ENCODE measurements at regions not wholly inside any gene's neighbourhood (a gene's known extent, or its start where the extent isn't known, plus 50 kb on each side); places are given as distances from the start of the nearest gene placed in this dataset.
A peak's percentile ranks its signal among the peaks of the same experiment; 100 is the strongest.
"Not testable (repeated sequence)": the region's sequence is repeated elsewhere in the genome, so short reads cannot be mapped to it uniquely, and the experiment has no call there.

DNA sequence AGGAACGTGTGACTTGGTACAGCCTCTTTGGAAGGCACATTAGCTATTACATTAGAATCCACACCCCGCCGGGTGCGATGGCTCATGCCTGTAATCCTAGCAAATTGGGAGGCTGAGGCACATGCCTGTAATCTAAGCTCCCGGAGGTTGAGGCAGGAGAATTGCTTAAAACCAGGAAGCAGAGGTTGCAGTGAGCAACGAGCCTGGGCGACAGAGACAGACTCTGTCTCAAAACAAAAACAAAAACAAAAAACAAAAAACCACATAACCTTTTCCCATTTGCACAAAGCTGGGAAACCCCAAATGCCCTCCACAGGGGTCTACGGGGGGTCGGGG lies 82.7 kb upstream of the METTL9 start:
- DNase-seq (ENCODE audit: low spot score): not testable (repeated sequence)

DNA sequence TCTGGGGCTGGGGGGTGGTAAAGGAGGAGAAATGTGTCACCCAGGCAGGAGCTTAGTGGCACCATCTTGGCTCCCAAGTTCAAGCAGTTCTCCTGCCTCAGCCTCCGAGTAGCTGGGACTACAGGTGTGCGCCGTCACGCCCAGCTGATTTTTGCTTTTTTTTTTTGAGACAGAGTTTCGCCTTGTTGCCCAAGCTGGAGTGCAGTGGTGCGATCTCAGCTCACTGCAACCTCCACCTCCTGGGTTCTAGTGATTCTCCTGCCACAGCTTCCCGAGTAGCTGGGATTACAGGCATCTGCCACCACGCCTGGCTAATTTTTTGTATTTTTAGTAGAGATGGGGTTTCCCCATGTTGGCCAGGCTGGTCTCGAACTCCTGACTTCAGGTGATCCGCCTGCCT lies 82.1 kb upstream of the METTL9 start:
- DNase-seq (ENCODE audit: low spot score): not testable (repeated sequence)

DNA sequence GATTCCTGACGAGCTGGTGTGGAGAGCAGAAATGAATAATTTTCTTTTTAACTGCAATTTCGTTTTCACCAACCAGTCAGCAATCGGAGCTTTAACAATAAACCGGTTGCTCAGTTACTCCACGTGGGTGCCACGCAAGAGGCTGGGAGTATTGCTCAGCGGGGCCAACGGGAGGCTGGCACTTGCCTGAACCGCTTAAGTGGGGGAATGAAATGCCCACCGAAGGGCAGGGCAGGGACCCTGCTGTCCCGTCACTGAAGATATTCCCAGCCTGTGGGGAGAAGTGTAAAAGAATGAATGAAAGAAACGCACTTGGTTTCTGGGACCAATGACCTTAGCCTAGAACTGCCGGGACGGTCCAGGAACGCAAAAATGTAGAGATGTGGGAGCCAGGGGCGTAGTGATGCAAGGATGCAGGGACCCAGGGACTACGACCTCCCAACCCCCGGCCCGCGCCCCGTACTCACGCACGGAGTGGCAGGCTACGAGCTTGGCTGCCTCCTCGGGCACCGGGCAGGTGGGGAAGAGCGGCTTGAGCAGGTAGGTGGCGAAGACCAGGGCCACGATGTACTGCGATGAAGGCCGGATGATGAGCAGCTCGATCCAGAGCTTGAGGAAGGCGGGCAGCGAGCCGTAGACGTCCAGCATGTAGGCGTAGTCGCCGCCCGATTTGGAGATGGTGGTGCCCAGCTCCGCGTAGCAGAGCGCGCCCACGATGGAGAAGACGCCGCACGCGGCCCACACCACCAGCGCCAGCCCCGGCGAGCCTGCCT lies 79.8 kb upstream of the METTL9 start:
- DNase-seq (ENCODE audit: low spot score): not testable (repeated sequence)

DNA sequence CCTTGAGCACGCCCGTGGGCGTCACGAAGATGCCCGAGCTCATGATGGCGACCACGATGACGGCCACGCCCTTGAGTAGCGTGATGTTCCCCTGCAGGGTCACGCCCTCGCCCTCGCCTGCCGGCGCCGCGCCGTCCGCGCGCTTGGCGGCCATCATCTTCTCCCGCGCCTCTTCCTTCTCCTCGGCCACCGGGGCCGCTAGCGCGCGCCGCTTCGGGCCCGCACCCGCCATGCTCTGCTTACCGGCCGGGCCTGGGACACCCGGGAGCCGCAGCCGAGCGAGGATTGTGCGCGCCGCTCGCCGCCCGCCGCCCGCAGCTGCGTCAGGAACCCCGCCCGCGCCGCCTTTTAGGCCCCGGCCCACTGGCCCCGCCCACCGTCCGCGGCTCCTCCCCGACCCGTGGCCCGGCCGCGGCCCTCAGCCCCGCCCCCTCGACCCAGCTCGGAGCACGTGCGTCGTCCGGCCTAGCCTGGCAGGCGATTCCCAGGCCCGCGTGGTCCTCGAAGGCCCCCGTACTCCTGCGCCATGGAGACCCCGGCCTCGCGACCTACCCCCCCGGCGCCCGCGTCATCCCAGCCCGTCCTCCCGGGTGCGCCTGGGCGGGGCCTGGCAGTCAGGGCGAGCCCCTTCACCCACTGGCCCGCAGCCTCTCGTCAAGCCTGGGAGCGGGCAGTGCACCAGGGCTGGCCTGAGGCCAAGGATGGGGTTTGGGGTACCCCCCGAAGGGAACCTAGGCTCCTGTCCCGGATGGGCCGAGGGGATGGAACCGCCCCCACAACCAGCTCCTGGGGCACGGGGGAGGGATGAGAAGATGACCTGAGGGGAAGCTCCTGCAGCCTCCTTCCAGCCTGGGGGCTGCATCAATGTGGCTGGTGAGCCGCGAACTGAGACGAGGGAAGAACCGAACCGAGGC lies 79.0 kb upstream of the METTL9 start:
- peak; percentile 97 for DNase-seq (ENCODE audit: low spot score)

DNA sequence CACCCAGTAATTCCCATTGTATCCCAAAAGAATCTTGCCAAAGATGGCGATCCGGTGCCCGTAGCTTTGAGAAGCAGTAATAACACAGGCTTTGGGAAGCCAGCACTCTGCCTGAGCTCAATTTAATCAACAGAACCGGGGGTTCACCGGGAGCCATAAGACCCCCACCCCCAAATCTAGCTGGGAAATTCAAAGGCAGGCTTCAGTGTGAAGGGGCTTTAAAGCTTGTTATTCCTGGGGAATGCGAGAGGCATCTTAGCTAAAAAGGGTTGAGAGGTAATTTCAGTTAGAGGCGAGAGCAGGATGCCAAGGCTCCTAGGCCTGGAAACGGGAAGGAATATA lies 78.4 kb upstream of the METTL9 start:
- not testable (repeated sequence) for DNase-seq (ENCODE audit: low spot score)

DNA sequence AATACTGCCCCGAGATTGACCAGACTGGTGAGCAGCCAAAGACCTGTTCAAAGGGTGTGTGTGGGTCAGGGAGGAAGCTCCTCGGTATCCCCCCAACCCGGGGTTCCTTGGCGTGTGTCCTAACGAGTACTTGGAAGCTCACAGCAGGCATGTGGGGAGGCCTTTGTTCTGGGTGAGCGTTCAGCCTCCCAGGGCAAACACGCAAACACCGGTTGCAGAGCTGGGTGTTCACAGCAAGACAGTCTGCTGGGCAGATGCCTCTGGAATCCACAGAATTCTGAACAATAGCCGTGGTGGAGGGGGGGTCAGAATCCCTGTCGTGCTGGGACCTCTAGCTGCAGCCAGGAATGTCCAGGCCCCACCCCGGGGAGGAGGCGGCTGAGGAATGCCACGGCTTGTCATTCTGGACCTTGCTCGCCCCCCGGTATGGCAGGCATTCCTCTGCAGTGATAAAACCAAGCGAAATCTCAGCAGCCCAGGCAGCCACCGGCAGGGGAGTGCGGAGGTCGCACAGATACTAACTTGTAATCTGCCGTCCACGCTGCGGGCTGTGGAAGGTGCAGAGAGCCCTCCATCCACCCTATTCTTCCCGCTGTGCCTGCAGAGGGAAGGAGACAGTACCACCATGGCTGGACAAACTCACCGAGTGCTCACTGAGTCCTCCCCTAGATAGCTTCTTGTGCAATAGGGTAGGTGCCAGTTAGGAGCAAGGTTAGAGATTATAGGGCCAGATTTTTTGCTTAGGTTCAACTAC lies 77.8 kb upstream of the METTL9 start:
- peak; percentile 62 for DNase-seq (ENCODE audit: low spot score)

DNA sequence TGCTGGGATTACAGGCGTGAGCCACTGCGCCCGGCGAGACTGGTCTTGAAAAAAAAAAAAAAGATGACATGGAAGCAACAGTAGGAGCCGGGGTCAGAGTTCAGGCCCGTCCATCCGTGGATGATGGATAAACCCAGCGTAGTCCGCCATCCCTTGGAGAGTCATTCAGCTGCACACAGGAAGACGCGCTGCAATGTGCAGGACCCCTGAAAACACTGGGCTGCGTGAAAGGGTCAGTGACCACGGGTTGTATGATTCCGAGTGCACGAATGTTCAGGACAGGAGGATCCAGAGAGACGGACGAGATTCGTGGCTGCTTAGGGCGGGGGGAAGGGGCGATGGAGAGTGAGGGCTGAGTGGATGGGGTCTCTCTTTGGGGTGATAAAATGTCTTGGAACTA lies 76.5 kb upstream of the METTL9 start:
- DNase-seq (ENCODE audit: low spot score): not testable (repeated sequence)

DNA sequence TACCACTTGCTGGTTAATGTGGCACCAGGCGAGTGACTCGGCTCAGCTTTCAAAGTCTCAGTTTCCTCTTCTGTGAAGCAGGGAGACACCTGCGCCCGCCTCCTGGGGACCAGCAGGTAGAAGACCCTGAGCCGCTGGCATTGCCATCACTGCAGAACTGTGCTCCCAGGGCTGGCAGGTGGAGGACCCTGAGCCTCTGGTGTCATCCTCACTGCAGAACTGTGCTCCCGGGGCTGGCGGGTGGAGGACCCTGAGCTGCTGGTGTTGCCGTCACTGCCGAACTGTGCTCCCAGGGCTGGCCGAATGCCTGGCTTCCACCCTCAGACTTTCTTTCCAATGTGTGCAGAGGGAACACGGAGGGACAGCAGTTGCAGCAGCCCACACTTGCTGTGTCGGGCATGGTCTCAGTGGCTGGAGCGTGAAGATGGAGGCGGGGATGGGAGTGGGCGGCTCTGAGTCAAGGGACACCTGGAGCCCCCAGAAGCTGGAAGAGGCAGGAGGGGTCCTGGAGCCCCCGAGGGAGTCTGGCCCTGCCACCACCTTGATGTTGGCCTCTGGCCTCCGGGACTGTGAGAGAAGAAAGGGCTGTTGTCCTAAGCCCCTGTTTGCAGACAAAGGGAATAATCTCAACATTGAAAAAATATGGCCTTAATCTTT lies 75.8 kb upstream of the METTL9 start:
- no peak for DNase-seq (ENCODE audit: low spot score)

DNA sequence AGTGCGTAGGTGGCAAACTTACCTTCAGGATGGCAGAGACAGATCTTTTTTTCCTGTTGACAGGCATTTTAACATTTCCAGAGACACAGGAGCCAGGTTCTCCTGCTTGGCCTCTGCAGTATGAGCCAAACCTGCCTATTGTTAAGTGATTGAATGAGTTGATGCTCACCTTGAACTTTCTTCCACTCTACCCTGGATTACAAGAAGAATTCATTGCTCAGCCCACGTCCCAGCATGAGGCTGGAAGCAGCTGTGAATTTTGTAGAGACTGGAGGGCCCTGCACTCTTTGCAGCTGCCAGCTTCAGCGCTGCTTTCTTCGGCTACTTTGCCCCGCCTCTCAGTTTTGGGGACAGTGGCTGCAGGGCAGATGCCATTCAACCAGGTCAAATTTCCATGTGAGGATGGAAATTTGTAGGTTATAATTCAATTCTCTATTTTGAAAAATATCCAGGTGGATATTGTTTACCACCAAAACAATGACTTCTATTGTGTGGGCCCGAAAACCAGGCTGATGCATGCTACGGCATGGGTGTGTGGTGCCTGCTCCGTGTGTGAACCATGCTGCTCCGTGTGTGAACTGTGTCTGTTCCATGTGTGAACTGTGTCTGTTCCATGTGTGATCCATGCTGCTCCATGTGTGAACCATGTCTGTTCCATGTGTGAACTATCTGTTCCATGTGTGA lies 75.2 kb upstream of the METTL9 start:
- DNase-seq (ENCODE audit: low spot score): no peak

DNA sequence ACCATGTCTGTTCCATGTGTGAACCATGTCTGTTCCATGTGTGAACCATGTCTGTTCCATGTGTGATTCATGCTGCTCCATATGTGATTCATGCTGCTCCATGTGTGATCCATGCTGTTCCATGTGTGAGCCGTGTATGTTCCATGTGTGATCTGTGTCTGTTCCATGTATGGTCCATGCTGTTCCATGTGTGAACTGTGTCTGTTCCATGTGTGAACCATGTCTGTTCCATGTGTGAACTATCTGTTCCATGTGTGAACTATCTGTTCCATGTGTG lies 74.7 kb upstream of the METTL9 start:
- DNase-seq (ENCODE audit: low spot score): not testable (repeated sequence)

DNA sequence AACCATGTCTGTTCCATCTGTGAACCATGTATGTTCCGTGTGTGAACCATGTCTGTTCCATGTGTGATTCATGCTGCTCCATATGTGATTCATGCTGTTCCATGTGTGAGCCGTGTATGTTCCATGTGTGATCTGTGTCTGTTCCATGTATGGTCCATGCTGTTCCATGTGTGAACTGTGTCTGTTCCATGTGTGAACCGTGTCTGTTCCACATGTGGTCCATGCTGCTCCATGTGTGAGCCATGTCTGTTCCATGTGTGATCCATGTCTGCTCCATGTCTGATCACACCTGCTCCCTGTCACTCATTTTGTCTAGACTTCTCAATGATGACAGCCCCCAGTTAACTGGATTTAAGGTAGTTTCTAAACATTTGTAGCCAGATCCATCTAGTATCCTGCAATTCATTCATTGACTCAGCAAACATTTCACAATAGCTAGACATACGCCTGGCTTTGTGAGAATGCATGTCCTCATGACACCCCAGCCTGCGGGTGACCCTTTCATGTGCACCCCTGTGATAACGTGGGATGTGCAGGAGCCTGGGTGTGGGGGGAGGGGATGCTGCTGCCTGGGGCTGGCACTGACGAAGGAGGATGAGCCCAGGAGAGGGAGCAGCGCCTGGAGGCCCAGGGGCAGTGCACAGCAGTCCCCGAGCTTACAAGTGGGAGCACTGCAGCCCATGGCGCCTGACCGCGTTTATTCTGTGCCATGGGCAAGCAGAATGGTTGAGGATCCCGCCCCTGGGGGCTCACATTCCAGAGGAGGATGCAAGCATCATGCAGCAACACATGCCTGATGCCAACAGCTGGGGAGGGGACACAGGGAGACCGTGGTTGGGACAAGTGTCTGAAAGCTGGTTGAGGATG lies 74.1 kb upstream of the METTL9 start:
- peak; percentile 30 for DNase-seq (ENCODE audit: low spot score)

DNA sequence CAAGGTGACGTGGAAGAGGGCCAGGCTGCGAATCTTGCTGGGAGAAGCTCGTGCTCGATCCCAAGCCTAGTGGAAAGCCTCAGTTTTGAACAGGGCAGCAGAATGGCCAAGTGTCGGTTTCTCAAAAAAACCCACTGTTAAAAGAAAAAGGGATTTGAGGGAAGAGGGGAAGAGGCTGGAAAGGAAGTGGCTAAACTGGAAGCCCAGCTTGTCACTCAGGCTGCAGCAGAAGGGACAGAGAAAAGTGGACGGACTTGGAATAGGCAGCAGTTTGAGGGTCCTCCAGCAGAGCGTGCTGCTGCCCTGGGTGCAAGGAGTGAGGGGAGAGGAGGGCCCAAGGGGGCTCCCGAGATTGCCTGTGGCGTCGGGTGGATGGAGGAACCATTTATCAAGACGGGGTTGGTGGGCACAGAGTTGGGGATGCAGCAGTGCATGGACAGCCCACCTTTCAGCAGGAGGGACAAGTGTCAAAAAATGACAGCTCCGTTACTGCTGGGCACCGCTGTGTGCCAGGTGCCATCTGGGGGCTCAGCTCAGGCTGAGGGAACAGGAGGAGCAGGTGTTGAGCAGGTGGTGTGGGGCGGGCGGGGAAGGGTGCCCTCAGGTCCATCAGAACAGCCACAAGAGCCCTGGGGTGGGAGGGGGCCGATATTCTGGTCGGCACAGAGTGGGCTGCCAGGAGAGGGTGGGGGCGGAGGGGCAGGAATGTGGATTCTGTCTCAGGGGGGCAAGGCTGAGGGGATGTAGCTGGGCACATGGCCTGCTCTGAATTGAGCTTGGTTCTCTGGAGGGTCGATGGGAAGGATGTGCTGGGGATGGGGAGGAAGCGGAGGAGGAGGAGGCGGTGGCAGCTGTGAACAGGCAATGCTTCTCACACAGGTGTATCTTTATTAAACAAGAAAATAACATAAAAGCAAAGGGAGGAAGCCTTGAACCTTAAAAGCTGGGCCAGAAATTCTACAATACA lies 73.1 kb upstream of the METTL9 start:
- not testable (repeated sequence) for DNase-seq (ENCODE audit: low spot score)

DNA sequence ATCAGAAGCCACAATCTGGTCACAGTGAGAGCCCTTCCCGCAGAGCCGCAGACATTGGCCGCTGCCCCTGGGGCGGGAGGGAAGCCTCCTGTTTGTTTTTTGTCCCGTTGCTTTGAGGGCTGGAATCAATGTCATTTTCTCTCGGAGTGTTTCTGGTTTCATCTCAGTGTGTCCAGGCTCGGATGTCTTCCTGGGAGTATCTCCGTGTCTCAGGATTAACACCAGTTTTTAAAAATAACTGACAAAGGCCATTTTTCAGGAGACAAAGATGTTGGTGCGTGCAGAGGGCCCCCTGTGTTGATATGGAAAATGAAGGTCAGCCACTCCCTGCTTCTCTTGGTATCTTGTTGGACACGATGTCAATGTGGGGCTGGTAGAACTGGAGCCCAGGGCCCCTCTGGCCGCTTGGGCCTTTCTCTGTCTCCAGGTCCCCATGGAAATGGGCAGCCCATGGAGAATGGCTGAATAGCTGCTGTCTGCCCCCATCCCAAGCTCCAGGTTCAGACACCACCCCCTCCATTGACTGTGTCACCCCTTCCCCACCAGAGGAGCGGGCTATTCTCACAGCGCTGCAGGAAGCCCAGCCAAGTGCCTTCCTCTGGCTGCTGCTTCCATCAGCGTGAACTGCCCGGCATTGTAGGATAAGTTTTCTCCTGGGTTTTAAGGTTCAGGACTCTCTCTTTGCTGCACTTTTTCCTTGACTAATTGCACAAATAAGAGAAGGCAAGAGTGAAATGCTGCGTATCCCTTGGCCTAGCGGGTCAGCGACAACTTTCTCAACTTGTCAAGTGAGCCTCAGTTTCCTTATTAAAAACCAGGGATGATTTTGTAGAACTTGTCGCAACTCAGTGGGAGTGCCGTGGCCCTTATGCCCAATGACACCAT lies 72.2 kb upstream of the METTL9 start:
- DNase-seq (ENCODE audit: low spot score): no peak

DNA sequence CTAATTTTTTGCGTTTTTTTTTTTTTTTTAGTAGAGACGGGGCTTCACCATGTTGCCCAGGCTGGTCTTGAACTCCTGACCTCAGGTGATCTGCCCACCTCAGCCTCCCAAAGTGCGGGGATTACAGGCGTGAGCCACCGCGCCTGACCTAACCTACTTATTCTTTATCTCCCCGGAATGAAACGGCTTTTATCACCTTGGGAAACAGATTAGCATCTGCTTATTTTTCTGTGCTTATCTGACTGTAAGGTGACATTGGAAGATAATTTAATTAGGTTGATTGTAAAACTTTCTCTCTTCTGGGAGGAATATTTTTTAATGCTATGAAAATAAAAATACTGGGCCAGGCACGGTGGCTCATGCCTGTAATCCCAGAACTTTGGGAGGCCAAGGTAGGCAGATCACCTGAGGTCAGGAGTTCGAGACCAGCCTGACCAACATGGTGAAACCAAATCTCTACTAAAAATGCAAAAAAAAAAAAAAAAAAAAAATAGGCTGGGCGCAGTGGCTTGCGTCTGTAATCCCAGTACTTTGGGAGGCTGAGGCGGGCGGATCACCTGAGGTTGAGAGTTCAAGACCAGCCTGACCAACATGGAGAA lies 70.2 kb upstream of the METTL9 start:
- not testable (repeated sequence) for DNase-seq (ENCODE audit: low spot score)

DNA sequence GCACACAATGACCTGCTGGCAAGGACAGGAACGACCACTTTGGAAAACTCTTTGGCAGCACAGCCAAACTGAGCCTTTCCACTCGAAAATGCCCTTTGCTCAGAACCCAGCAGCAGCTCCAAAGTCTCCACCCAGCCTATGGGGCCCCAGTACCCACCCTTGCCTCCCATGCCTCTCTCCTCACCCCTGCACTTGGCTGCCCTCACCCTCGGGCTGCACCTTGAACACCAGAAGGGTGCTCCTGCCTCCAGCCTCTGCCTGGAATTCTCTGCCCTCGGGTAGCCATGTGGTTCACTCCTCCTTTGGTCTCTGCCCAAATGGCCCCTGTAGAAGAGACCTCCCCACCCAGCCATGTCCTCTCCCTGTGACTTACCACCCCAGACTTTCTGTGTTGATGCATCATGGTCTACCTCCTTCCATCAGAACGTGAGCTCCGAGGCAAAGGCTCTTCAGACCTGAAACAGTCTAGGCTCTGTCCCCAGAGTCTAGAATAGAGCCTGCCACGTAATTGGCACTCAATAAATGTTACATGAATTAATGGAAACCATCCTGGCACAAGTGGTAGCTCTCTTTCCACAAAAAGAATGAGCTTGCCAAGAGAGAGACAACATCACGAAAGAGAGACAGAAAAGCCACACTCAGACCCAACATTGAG lies 68.5 kb upstream of the METTL9 start:
- DNase-seq (ENCODE audit: low spot score): not testable (repeated sequence)

DNA sequence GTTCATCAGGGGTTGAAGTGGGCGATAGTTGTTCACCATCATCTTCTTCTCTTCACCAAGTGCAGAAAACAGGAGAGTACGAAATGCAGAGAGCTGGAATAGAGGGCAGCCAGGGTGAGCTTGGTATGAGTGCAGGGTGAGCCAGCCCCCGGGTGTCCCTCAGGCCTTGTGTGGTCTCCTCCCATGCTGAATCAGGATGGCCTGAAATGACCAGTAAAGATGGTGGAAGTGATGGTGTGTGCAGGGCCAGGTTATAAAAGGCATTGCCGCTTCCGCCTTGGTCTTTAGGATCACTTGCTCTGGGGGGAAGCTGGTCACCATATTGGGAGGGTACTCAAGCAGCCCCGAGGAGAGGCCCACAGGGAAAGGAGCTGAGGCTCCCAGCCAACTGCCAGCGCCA lies 66.4 kb upstream of the METTL9 start:
- not testable (repeated sequence) for DNase-seq (ENCODE audit: low spot score)

DNA sequence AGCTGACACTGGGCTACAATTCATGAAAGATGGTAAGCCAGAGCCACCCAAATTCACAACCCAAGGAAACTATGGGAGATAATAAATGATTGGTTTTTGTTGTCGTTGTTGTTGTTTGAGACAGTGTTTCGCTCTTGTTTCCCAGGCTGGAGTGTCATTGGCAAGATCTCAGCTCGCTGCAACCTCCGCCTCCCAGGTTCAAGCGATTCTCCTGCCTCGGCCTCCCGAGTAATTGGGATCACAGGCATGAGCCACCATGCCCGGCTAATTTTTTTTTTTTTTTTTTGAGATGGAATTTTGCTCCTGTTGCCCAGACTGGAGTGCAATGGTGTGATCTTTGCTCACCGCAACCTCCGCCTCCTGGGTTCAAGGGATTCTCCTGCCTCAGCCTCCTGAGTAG lies 65.9 kb upstream of the METTL9 start:
- not testable (repeated sequence) for DNase-seq (ENCODE audit: low spot score)
